K562 (cell line): ENCODE measurements at regions not wholly inside any gene's neighbourhood (a gene's known extent, or its start where the extent isn't known, plus 50 kb on each side); places are given as distances from the start of the nearest gene placed in this dataset.

Source experiments
- ATAC-seq: fragments of 200-7000 bp; cut with Tn5 transposase; 3 replicates; pipeline ENCODE4 v1.9.1; 2020; ENCODE audit warnings: moderate library complexity
- BruUV-seq: library from RNA; stranded (reverse); fragments of 400-500 nt; replicated peaks from 2 replicates; lab custom pipeline; 2021; lab: Mats Ljungman, UMichigan
- CTCF ChIA-PET: fragments of 300-600 bp; formaldehyde crosslinking; extraction: SDS; loops from one replicate; lab custom pipeline; 2021; ENCODE audit warnings: low intra/inter-chr PET ratio; lab: Yijun Ruan, JAX
- POLR2A ChIA-PET: fragments of 300-600, 350-650 bp; sonication (Branson Sonifier 250); formaldehyde crosslinking; extraction: SDS; loops from one replicate; lab custom pipeline; 2021; ENCODE audit warnings: antibody characterized with exemption, inconsistent platforms; lab: Yijun Ruan, JAX
- DNase-seq, 4 experiments: peaks; one replicate each; pipeline versions ENCODE4 v3.0.0 to v3.0.0-alpha.2; 2011 to 2018; ENCODE audit warnings: low spot score in 3 of 4, mixed read lengths in 3 of 4; ENCODE audit errors: extremely low read depth in 1 of 4
- FAIRE-seq: peaks from 2 replicates; lab custom pipeline; 2011; peaks lifted over from hg19 to GRCh38; lab: Jason Lieb, UNC
- H2AFZ ChIP-seq: 2 replicates; pipeline ENCODE4 v1.6.0; 2011; ENCODE audit warnings: low read depth, low read length, control low read depth, inconsistent platforms
- H3K27ac ChIP-seq: fragments of 200-600 bp; 3 replicates; pipeline ENCODE4 v1.8.0; 2011; ENCODE audit warnings: low read depth, mild to moderate bottlenecking, control low read depth, inconsistent platforms, low read length, moderate library complexity, mixed read lengths; ENCODE audit errors: extremely low read depth
- H3K27me3 ChIP-seq, 2 experiments: fragments of 300-600 bp in 1 of 2; 2 replicates in 1 of 2; 3 replicates in 1 of 2; pipeline versions ENCODE4 v1.6.0 to v1.8.0; 2011; ENCODE audit warnings: inconsistent platforms in 2 of 2, low read length in 2 of 2, mild to moderate bottlenecking in 1 of 2, mixed read lengths in 1 of 2, moderate library complexity in 1 of 2; ENCODE audit not compliant: control insufficient read depth in 2 of 2, insufficient read depth in 2 of 2
- H3K36me3 ChIP-seq: fragments of 300-600 bp; 3 replicates; pipeline ENCODE4 v1.8.0; 2011; ENCODE audit warnings: mild to moderate bottlenecking, low read length, inconsistent platforms; ENCODE audit not compliant: control insufficient read depth, insufficient read depth
- H3K4me1 ChIP-seq, 2 experiments: fragments of 200-600 bp in 1 of 2; replicated peaks in 1 of 2; 2 replicates in 1 of 2; 3 replicates in 1 of 2; pipeline versions ENCODE4 v1.5.1 to v1.8.0; 2011; ENCODE audit warnings: inconsistent platforms in 2 of 2, low read length in 2 of 2, mild to moderate bottlenecking in 1 of 2, mixed read lengths in 1 of 2, moderate library complexity in 1 of 2; ENCODE audit not compliant: control insufficient read depth in 2 of 2, insufficient read depth in 2 of 2
- H3K4me2 ChIP-seq: 2 replicates; pipeline ENCODE4 v1.6.1; 2011; ENCODE audit warnings: low read length, control low read depth, inconsistent platforms, mixed read lengths; ENCODE audit not compliant: insufficient read depth
- H3K4me3 ChIP-seq: fragments of 200-600 bp; sonication (generic), shearing (Covaris generic); 2 replicates; pipeline ENCODE4 v1.5.1; 2016; ENCODE audit warnings: control low read depth, inconsistent platforms
- H3K79me2 ChIP-seq: fragments of 200-600 bp; 3 replicates; pipeline ENCODE4 v1.8.0; 2011; ENCODE audit warnings: low read length, inconsistent platforms; ENCODE audit not compliant: control insufficient read depth, insufficient read depth
- H3K9ac ChIP-seq, 2 experiments: 2 replicates each; pipeline versions ENCODE4 v1.6.0 to v1.6.1; 2011; ENCODE audit warnings: low read depth in 2 of 2, low read length in 2 of 2, control low read depth in 1 of 2, inconsistent platforms in 1 of 2, mild to moderate bottlenecking in 1 of 2, mixed read lengths in 1 of 2; ENCODE audit not compliant: insufficient read depth in 1 of 2
- H3K9me1 ChIP-seq: one replicate; pipeline ENCODE4 v1.6.0; 2011; ENCODE audit warnings: inconsistent platforms, mild to moderate bottlenecking, low read length, moderate library complexity; ENCODE audit not compliant: control insufficient read depth, insufficient read depth
- H3K9me3 ChIP-seq: replicated peaks from 2 replicates; pipeline ENCODE4 v1.5.1; 2011; ENCODE audit warnings: low read depth, low read length, inconsistent platforms; ENCODE audit not compliant: control insufficient read depth, insufficient read depth
- H4K20me1 ChIP-seq: replicated peaks from 2 replicates; pipeline ENCODE4 v1.6.1; 2011; ENCODE audit warnings: low read length, inconsistent platforms, mixed read lengths; ENCODE audit not compliant: control insufficient read depth, insufficient read depth
- ATF3 ChIP-seq, 2 experiments: fragments of 450-650 bp in 1 of 2; sonication (generic) in 1 of 2; formaldehyde crosslinking in 1 of 2; IDR thresholded peaks in 1 of 2; conservative IDR thresholded peaks in 1 of 2; 2 replicates each; pipeline versions ENCODE4 v1.6.1 to v1.8.1; 2016 to 2023; ENCODE audit warnings: mild to moderate bottlenecking in 2 of 2, moderate library complexity in 2 of 2, inconsistent platforms in 1 of 2, missing genetic modification reagents in 1 of 2
- NONO ChIP-seq, 2 experiments: fragments of 200-400 bp in 1 of 2; fragments of 450-650 bp in 1 of 2; formaldehyde crosslinking in 1 of 2; IDR thresholded peaks; 2 replicates each; pipeline ENCODE4 v1.6.1; 2017; ENCODE audit warnings: low read depth in 2 of 2, mild to moderate bottlenecking in 2 of 2, moderate library complexity in 2 of 2, low read length in 1 of 2
- NR0B1 ChIP-seq: fragments of 450-650 bp; IDR thresholded peaks from one replicate; pipeline ENCODE4 v1.6.1; 2018; ENCODE audit warnings: mild to moderate bottlenecking, moderate library complexity; ENCODE audit not compliant: partially characterized antibody
- PBX2 ChIP-seq, 2 experiments: IDR thresholded peaks in 1 of 2; conservative IDR thresholded peaks in 1 of 2; 2 replicates each; pipeline ENCODE4 v1.6.1; 2016; ENCODE audit warnings: low read depth in 2 of 2, mild to moderate bottlenecking in 1 of 2, missing compliant biosample characterization in 1 of 2, missing genetic modification characterization in 1 of 2, moderate library complexity in 1 of 2
- ZBTB17 ChIP-seq: fragments of 450-650 bp; formaldehyde crosslinking; IDR thresholded peaks from 2 replicates; pipeline ENCODE4 v1.4.0; 2020; ENCODE audit warnings: mild to moderate bottlenecking
- ZNF263 ChIP-seq: sonication (generic); formaldehyde crosslinking; IDR thresholded peaks from 2 replicates; pipeline ENCODE4 v1.8.0; 2022; ENCODE audit warnings: mild to moderate bottlenecking, missing genetic modification reagents, borderline replicate concordance
- ZNF699 ChIP-seq: fragments of 250-450 bp; sonication (Bioruptor Pico); IDR thresholded peaks from 2 replicates; pipeline ENCODE4 v1.8.0; 2021; ENCODE audit warnings: mild to moderate bottlenecking, moderate library complexity; ENCODE audit not compliant: insufficient replicate concordance
- ZNF740 ChIP-seq, 3 experiments: fragments of 200-800 bp in 1 of 3; sonication (Bioruptor generic) in 1 of 3; sonication (generic) in 1 of 3; formaldehyde crosslinking in 1 of 3; IDR thresholded peaks; 2 replicates each; pipeline versions ENCODE4 v1.6.1 to v1.8.0; 2016 to 2022; ENCODE audit warnings: mild to moderate bottlenecking in 2 of 3, missing compliant biosample characterization in 2 of 3, missing genetic modification characterization in 2 of 3, missing genetic modification reagents in 1 of 3
- WGBS: fragments of 100-300 bp; shearing (Covaris generic); methylation state at CpG from one replicate; pipeline ENCODE4 v1.1.6; 2016; ENCODE audit warnings: low coverage, mixed read lengths; ENCODE audit not compliant: insufficient coverage; ENCODE audit errors: missing lambda C conversion rate; 5-methylcytosine and 5-hydroxymethylcytosine counted together
- in situ Hi-C: fragments of 300-500 bp; cut with MboI; formaldehyde crosslinking; loops from 4 replicates; pipeline ENCODE4 v1.15.0; 2018; ENCODE audit warnings: inconsistent platforms, mixed read lengths
- intact Hi-C: fragments of 100-400 bp; cut with micrococcal nuclease; formaldehyde crosslinking; loops from 2 replicates; pipeline ENCODE4 v1.14.2; 2022

- ChIA-PET POLR2A (no interaction called here), CTCF (no interaction called here)
- intact Hi-C loops (no loop called here), in situ Hi-C loops (no loop called here)
- Histone ChIP-seq H3K27ac (no peak overlapping the region), H3K79me2 (no peaks in the 10 kb centered on the region), H3K9me3 (no peaks in the 10 kb centered on the region), H3K27me3 (no peaks in the 10 kb centered on the region), H4K20me1 (no peaks in the 10 kb centered on the region), H3K4me2 (no peak overlapping the region), H3K9me1 (no peaks in the 10 kb centered on the region), H3K36me3 (no peaks in the 10 kb centered on the region), H3K9ac (no peak overlapping the region), H3K4me1 (no peaks in the 10 kb centered on the region), H2AFZ (no peak overlapping the region), H3K4me3 (no peak overlapping the region)
- ATAC-seq, result no peak
- TF ChIP-seq ATF3 (IDR thresholded peaks at IDR 0.05) (no peak), ATF3 (CRISPR knock-in tag; conservative IDR thresholded peaks at IDR 0.05) (no peak), NR0B1 (no peak)
- no TSS peak for BruUV-seq
- WGBS, result 0% methylated on average over 1 of the region's 1 CpG
- DNase-seq, result no peak
- FAIRE-seq, result no peak
These were observed 168.9 kb upstream of the RMP24 start for GRCh38 chr18:35803551-35803950.

GRCh38 chr18:35804377-35804776 lies 168.1 kb upstream of the RMP24 start:
- Histone ChIP-seq H3K27me3 (no peaks in the 10 kb centered on the region), H3K27ac (no peak overlapping the region), H3K4me2 (no peak overlapping the region), H3K9ac (no peak overlapping the region), H3K9me3 (no peaks in the 10 kb centered on the region), H2AFZ (no peak overlapping the region), H3K4me3 (no peak overlapping the region), H3K36me3 (no peaks in the 10 kb centered on the region), H3K9me1 (no peaks in the 10 kb centered on the region), H4K20me1 (no peaks in the 10 kb centered on the region), H3K4me1 (no peaks in the 10 kb centered on the region), H3K79me2 (no peaks in the 10 kb centered on the region)
- ChIA-PET CTCF (no interaction called here), POLR2A (no interaction called here)
- DNase-seq (no peak), FAIRE-seq (no peak), ATAC-seq (no peak)
- no TSS peak for BruUV-seq
- intact Hi-C loops, result no loop called here
- in situ Hi-C loops, result no loop called here
- WGBS, result 0% methylated on average over 2 of the region's 2 CpGs
- TF ChIP-seq NONO (IDR thresholded peaks at IDR 0.05; ENCODE audit: low read depth in 2 of 2, low read length in 1 of 2) (no peak), ZNF740 (CRISPR knock-in tag; IDR thresholded peaks at IDR 0.05) (no peak), ZNF740 (tag; IDR thresholded peaks at IDR 0.05) (no peak), ZNF263 (CRISPR knock-in tag) (no peak), ZBTB17 (no peak), PBX2 (CRISPR knock-in tag; IDR thresholded peaks at IDR 0.05; ENCODE audit: low read depth) (no peak), PBX2 (tag; conservative IDR thresholded peaks at IDR 0.05; ENCODE audit: low read depth) (peak; percentile 51), ZNF699 (CRISPR knock-in tag) (no peak)
